Esophagus mucosa (tissue), 1 donor: ENCODE measurements at regions not wholly inside any gene's neighbourhood (a gene's known extent, or its start where the extent isn't known, plus 50 kb on each side); places are given as distances from the start of the nearest gene placed in this dataset.
"Not testable (repeated sequence)": the region's sequence is repeated elsewhere in the genome, so short reads cannot be mapped to it uniquely, and the experiment has no call there.

ENCODE experiments used
- ATAC-seq: fragments of 200-7000 bp; cut with Tn5 transposase; one replicate; pipeline ENCODE4 v1.9.1; 2020
- donor health status: DM: yes; HTN: yes; CAD: no.

DNA sequence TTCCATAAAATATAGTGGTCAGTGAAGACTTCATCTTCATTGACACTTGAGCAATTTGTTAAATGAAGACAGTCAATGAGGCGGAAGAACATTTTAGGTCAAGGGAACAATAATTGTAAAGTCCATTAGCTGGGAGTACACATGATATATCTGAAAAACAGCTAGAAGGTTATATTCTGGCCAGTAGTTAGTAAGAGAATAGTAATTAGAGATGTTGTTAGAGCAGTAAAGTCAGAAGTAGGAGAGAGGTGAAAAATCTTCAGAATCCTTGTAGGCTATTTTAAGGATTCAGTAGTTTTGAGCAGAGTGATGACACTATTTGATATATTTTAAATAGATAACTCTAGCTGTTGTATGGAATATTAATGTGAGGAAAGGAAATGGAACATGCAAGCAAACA is 915.6 kb upstream of the NEGR1 start:
- ATAC-seq, result no peak

GRCh38 chr1:73194965-73195364 is 912.6 kb upstream of the NEGR1 start:
- ATAC-seq, result no peak

GRCh38 chr1:73183581-73183980 is 901.2 kb upstream of the NEGR1 start:
- ATAC-seq, result not testable (repeated sequence)

- no peak for ATAC-seq
Measured at GRCh38 chr1:73181190-73181540, 898.8 kb upstream of the NEGR1 start.

DNA sequence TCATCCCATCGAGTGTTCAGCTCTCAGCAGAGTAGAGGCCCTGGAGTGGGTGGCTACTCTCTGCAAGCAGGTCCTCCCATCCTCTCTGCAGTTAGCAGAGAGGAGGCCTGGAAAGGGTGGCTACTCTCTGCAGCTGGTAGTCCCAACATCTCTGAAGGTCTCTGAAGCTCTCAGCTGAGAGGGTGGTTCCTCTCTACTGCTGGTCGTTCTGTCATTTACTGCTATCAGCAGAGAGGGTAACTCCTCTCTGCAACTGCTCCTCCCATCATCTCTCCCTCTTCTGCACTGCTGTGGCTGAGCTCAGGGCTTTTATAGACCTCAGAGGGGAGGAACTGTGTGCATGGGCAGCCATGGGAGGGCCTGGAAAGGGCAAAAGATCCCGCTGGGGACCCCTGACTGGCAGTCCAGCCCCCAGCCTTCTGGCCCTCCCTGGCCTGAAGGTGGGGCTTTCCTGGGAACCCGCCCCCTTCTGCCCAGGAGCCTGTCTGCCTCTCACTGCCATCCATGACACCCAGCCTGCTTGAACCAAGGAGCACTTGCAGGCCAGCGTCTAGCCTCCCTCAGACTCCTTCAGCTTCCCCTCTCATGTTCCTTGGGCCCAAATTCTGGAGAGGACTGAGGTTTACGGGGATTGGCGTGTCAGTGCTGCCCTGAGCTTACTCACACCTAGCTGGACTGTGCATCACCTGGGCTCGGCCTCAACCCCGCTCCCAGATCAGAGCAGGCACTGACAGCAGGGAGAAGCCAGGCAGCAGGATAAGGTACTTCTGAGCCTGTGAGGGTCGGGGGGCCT is 898.3 kb upstream of the NEGR1 start:
- ATAC-seq, result no peak

- no peak for ATAC-seq
Measured at GRCh38 chr1:73176902-73177301, 894.6 kb upstream of the NEGR1 start.

DNA sequence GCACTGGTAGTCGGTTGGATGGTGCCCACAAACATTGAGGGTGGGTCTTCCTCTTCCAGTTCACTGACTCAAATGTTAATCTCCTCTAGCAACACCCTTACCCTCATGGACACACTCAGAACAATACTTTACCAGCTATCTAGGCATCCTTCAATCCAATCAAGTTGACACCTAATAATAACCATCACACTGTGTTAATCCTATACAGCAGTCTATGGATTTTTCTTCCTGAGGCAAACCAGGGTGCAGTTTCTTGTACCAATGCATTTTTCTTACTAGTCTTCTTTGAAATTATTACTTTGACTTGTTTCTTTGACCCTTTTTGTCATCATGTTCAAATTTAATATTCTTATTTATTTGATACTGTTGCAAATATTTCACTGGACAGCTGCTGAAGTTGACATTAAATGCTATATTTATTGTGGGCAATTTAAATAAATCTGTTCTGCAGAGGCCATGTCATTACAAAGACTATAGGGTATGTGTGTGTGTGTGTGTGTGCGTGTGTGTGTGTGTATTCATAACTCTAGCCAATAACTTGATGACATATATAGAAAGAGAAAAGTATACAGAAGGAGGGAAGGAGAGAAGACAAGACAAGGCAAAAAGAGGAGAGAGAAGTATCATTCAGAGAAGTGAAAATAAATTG is 884.8 kb upstream of the NEGR1 start:
- ATAC-seq, result no peak

DNA sequence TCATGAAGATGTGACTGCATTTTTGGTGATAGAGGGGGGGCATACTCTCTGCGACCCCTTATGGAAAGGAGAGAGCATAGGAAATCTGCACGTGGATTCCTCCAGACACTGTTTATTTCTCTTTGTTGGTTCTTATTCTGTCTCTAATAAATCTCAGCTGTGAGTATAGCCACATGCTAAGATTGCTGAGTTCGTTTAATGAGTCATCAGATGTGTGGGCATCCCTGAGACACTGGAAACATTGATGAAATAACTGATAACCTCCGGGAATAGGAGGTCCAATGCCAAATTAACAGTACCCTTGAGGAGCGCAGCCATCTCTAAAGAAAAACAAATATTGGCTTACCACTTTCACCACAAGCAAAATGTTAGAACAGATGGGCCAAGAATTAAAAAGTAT is 880.2 kb upstream of the NEGR1 start:
- ATAC-seq, result no peak

GRCh38 chr1:73161418-73161817 is 879.1 kb upstream of the NEGR1 start:
- no peak for ATAC-seq

DNA sequence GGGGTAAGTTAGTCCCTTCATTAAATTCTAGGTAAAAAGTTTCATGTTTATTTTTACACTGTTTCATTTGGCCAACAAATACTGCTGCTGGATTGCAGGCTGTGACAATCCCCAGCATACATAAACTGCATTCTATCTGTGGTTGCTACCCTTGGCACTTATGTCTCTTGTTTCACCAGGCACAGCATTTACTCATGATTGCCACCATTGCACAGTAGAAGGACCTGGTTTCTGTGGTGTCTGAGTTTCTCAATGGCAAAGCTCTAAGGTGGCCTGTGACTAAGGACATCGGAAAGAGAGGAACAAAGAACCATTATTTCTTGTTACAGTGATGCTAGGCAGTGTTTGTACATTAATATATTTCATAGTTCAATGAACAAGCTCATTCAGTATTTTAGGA is 878.4 kb upstream of the NEGR1 start:
- no peak for ATAC-seq

DNA sequence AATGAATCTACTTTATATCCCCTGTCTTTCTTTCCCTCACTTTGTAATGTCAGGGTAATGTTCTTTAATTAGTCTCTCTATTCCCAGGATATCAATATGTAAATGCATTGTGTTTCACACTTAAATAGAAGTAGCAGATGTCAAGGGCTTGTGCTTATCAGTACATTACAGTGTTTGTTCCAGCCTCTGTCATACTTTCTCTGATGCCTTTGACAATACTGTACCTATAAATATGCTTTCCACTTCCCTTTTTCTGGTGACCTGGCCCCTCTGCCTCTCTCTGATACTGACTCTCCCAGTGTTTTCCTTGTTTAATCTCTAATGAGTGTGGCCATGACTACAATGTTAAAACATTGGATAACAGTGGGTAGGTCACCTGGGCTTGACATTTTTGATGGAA is 862.0 kb upstream of the NEGR1 start:
- ATAC-seq, result no peak

- ATAC-seq, result no peak
Measured at GRCh38 chr1:73136975-73137374, 854.6 kb upstream of the NEGR1 start.

GRCh38 chr1:73106931-73107330 is 824.6 kb upstream of the NEGR1 start:
- ATAC-seq, result no peak

- ATAC-seq, result no peak
Measured at GRCh38 chr1:73105755-73106154, 823.4 kb upstream of the NEGR1 start.

DNA sequence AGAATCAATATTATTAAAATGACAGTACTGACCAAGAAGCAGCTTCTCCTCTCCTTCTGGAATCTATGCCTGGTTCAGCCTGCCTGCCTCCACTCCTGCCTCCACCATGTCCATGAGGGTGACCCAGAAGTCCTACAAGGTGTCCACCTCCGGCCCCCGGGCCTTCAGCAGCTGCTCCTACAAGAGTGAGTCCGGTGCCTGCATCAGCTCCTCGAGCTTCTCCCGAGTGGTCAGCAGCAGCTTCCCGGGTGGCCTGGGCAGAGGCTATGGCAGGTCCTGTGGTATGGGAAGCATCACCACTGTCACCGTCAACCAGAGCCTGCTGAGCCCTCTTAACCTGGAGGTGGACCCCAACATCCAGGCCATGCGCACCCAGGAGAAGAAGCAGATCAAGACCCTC is 822.4 kb upstream of the NEGR1 start:
- no peak for ATAC-seq

DNA sequence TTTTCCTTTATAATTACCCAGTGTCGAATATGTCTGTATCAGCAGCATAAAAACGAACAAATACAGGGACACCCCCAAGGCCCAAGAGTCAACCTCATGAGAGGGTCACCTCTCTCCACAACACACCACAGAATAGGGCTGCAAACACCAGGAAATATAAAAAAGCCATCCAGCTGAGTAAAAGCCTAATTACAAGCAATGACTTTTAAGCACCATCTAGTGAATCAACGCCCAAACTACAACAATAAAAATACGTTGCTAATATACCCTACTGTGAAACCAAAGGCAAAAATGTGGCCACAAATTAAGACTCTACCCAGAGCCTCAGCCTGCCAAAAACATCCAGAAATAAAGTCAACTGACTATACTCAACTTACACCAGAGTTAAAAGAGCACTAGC is 817.9 kb upstream of the NEGR1 start:
- no peak for ATAC-seq

DNA sequence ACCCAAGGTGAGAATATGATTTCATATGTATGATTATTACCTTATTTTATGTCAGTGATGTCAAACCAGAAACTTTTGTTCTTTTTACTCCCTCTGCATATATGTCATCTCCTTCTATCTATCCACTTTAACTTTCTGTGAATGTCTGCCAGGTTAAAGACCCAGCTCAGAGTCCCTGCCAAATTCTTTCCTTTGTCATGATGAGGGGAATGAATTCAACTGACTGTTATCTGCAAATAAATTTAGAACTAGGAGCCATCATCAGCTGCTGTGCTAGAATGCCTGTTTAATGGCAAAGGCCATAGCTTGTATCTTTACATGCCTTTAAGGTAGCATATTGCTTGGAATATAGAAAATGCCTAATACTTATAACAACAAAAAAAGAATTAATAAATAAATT is 815.6 kb upstream of the NEGR1 start:
- ATAC-seq, result no peak

- ATAC-seq, result no peak
Measured at GRCh38 chr1:73096841-73097240, 814.5 kb upstream of the NEGR1 start.

DNA sequence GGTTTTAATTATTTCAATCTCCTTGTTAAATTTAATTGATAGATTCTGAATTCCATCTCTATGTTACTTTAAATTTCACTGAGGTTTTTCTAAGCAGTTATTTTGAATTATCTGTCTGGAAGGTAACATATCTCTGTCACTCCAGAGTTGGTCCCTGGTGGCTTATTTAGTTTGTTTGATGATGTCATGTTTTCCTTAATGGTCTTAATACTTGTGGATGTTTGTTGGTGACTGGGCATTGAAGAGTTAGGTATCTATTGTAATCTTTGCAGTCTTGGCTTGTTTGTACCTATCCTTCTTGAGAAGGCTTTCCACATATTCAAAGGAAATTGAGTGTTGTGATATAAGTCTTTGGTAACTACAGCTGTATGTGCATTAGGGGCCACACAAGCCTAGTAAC is 810.0 kb upstream of the NEGR1 start:
- ATAC-seq, result no peak

GRCh38 chr1:73066866-73067265 is 784.5 kb upstream of the NEGR1 start:
- ATAC-seq, result no peak

DNA sequence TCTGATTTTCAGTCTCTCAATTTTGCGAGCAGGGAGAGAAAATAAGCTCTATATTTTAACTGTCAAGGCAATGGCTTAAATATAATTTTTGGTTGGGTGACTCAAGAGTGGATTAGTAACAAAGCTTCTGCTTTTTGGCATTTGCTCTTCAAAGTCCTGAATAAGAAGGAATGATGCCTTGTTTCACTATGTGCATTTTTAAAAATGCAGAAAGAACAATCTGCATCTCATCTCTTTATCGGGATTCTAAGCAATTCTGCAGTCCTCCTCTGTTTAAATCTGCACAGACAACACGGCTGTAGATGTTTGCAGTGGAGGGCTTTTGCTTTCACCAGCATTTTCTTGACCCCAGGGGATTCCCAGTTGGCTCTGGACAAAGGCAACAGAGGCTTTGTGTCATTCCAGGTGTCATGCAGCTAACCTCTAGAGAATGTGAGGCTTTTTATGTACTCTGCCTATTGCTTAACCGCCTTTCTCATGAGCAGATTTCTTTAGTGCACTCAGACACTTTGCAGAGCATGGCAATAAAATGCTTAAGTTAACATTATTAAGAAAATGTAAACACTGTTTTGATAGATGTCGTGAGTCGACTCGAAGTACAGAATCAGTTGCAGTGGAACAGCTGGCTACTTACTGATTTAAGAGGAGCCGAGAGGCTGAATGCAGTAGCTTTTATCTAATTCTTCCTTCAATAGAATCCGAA is 783.2 kb upstream of the NEGR1 start:
- ATAC-seq, result no peak

- ATAC-seq, result no peak
Measured at GRCh38 chr1:73056826-73057225, 774.5 kb upstream of the NEGR1 start.

GRCh38 chr1:73044241-73045036 is 762.1 kb upstream of the NEGR1 start:
- ATAC-seq, result no peak
